Gastroesophageal sphincter (tissue), 4 donors: ENCODE measurements at regions not wholly inside any gene's neighbourhood (a gene's known extent, or its start where the extent isn't known, plus 50 kb on each side); places are given as distances from the start of the nearest gene placed in this dataset.

Source experiments
- ATAC-seq: fragments of 150-250 bp; one replicate; pipeline ENCODE4 v1.9.1; 2016; ENCODE audit warnings: mild to moderate bottlenecking, moderate library complexity
- H3K27ac ChIP-seq, 4 donors: fragments of 200-600 bp; sonication (generic) in 3 of 4; 1 replicate in 3 of 4; 2 replicates in 1 of 4; pipeline ENCODE4 v1.5.1; 2016 to 2019
- H3K27me3 ChIP-seq: fragments of 200-600 bp; sonication (generic); one replicate; pipeline ENCODE4 v1.5.1; 2019
- H3K36me3 ChIP-seq, 2 donors: fragments of 200-600 bp; sonication (generic); one replicate each; pipeline ENCODE4 v1.5.1; 2019; ENCODE audit warnings: control low read depth in 1 of 2
- H3K4me1 ChIP-seq, 3 donors: fragments of 200-600 bp; sonication (generic); 1 replicate in 2 of 3; 2 replicates in 1 of 3; pipeline ENCODE4 v1.5.1; 2016 to 2019; ENCODE audit warnings: control low read depth in 2 of 3
- H3K4me3 ChIP-seq, 2 donors: fragments of 200-600 bp; sonication (generic); one replicate each; pipeline ENCODE4 v1.5.1; 2019; ENCODE audit warnings: mild to moderate bottlenecking in 1 of 2, moderate library complexity in 1 of 2
- H3K9me3 ChIP-seq, 3 donors: fragments of 200-600 bp; sonication (generic); one replicate each; pipeline ENCODE4 v1.5.1; 2017 to 2019; ENCODE audit warnings: control low read depth in 2 of 3
- CTCF ChIP-seq, 4 experiments: fragments of 200-600 bp in 2 of 4; fragments of 450-650 bp in 2 of 4; sonication (generic) in 1 of 4; IDR thresholded peaks; one replicate each; pipeline ENCODE4 v1.5.1; 2017 to 2019; ENCODE audit warnings: antibody characterized with exemption in 4 of 4, mild to moderate bottlenecking in 2 of 4, moderate library complexity in 2 of 4
- EP300 ChIP-seq: sonication (generic); formaldehyde crosslinking; IDR thresholded peaks from one replicate; pipeline ENCODE4 v1.6.1; 2017; ENCODE audit warnings: antibody characterized with exemption, mild to moderate bottlenecking
- POLR2A ChIP-seq, 2 donors: fragments of 450-650 bp; IDR thresholded peaks; one replicate each; pipeline ENCODE4 v1.6.1; 2017; ENCODE audit warnings: antibody characterized with exemption in 2 of 2, mild to moderate bottlenecking in 2 of 2, moderate library complexity in 1 of 2
- POLR2AphosphoS5 ChIP-seq: sonication (generic); formaldehyde crosslinking; IDR thresholded peaks from one replicate; pipeline ENCODE4 v1.6.1; 2017; ENCODE audit warnings: antibody characterized with exemption
- WGBS, 2 donors: methylation state at CpG; one replicate each; pipeline ENCODE4 v1.1.5; 2018; ENCODE audit warnings: low coverage in 1 of 2; 5-methylcytosine and 5-hydroxymethylcytosine counted together

- H3K4me3 ChIP-seq, result no peak overlapping the region
- H3K9me3 ChIP-seq, result no peaks in the 10 kb centered on the region
- ATAC-seq, result no peak
- no peaks in the 10 kb centered on the region for H3K4me1 ChIP-seq
- no peak overlapping the region for H3K27ac ChIP-seq
- no peaks in the 10 kb centered on the region for H3K27me3 ChIP-seq
- no peak for TF ChIP-seq POLR2A (IDR thresholded peaks at IDR 0.05)
- no peak for TF ChIP-seq POLR2AphosphoS5
- TF ChIP-seq CTCF (IDR thresholded peaks at IDR 0.05), result no peak
- no peak for TF ChIP-seq EP300
- 50 to 67% methylated on average over 1 of the region's 1 CpG for WGBS, 2 donors
- H3K36me3 ChIP-seq, result no peaks in the 10 kb centered on the region
Measured at GRCh38 chr5:144697847-144698262, 527.2 kb downstream of the KCTD16 start.

GRCh38 chr5:144691936-144692335 is 521.3 kb downstream of the KCTD16 start:
- WGBS, 2 donors, result 26 to 31% methylated on average over 3 of the region's 3 CpGs
- TF ChIP-seq CTCF (IDR thresholded peaks at IDR 0.05) (no peak), POLR2AphosphoS5 (no peak), POLR2A (IDR thresholded peaks at IDR 0.05) (no peak), EP300 (no peak)
- H3K27ac ChIP-seq, result no peak overlapping the region
- no peaks in the 10 kb centered on the region for H3K27me3 ChIP-seq
- no peaks in the 10 kb centered on the region for H3K4me1 ChIP-seq
- H3K9me3 ChIP-seq, result no peaks in the 10 kb centered on the region
- no peaks in the 10 kb centered on the region for H3K36me3 ChIP-seq
- H3K4me3 ChIP-seq, result no peak overlapping the region
- ATAC-seq, result no peak

- Histone ChIP-seq H3K27ac (no peak overlapping the region), H3K4me1 (no peaks in the 10 kb centered on the region), H3K4me3 (no peak overlapping the region), H3K27me3 (no peaks in the 10 kb centered on the region), H3K36me3 (no peaks in the 10 kb centered on the region), H3K9me3 (no peaks in the 10 kb centered on the region)
- no peak for ATAC-seq
- 67 to 83% methylated on average over 1 of the region's 1 CpG for WGBS, 2 donors
- TF ChIP-seq CTCF (IDR thresholded peaks at IDR 0.05) (no peak), POLR2AphosphoS5 (no peak), EP300 (no peak), POLR2A (IDR thresholded peaks at IDR 0.05) (no peak)
Measured at GRCh38 chr5:144684899-144685298, 514.2 kb downstream of the KCTD16 start.

- Histone ChIP-seq H3K4me3 (no peak overlapping the region), H3K4me1 (no peaks in the 10 kb centered on the region), H3K27ac (no peak overlapping the region), H3K36me3 (no peaks in the 10 kb centered on the region), H3K27me3 (no peaks in the 10 kb centered on the region), H3K9me3 (no peaks in the 10 kb centered on the region)
- WGBS, 2 donors, result 74 to 80% methylated on average over 1 of the region's 1 CpG
- ATAC-seq, result no peak
- TF ChIP-seq POLR2A (IDR thresholded peaks at IDR 0.05), result no peak
- TF ChIP-seq CTCF (IDR thresholded peaks at IDR 0.05), result no peak
- no peak for TF ChIP-seq EP300
- TF ChIP-seq POLR2AphosphoS5, result no peak
Measured at GRCh38 chr5:144680711-144681110, 510.0 kb downstream of the KCTD16 start.

GRCh38 chr5:144671066-144671465 is 500.4 kb downstream of the KCTD16 start:
- no peak overlapping the region for H3K27ac ChIP-seq
- H3K27me3 ChIP-seq, result no peaks in the 10 kb centered on the region
- no peaks in the 10 kb centered on the region for H3K36me3 ChIP-seq
- H3K9me3 ChIP-seq, result no peaks in the 10 kb centered on the region
- no peak for ATAC-seq
- TF ChIP-seq POLR2AphosphoS5 (no peak), CTCF (IDR thresholded peaks at IDR 0.05) (no peak), EP300 (no peak), POLR2A (IDR thresholded peaks at IDR 0.05) (no peak)
- WGBS, 2 donors, result 91 to 100% methylated on average over 1 of the region's 1 CpG
- H3K4me1 ChIP-seq, result no peaks in the 10 kb centered on the region
- H3K4me3 ChIP-seq, result no peak overlapping the region
